Liver (tissue), 8 donors: ENCODE measurements at regions not wholly inside any gene's neighbourhood (a gene's known extent, or its start where the extent isn't known, plus 50 kb on each side); places are given as distances from the start of the nearest gene placed in this dataset.

Experiments used
- DNase-seq: peaks from one replicate; pipeline ENCODE4 v3.0.0-alpha.2; 2017; ENCODE audit warnings: low spot score
- H3K27ac ChIP-seq, 2 donors: one replicate each; pipeline ENCODE4 v1.7.0; 2013; ENCODE audit warnings: inconsistent platforms in 2 of 2, low read length in 2 of 2, control low read depth in 1 of 2, low read depth in 1 of 2, mild to moderate bottlenecking in 1 of 2
- H3K27me3 ChIP-seq, 4 donors: one replicate each; pipeline versions ENCODE4 v1.6.1 to v1.7.0; 2013; ENCODE audit warnings: low read length in 3 of 4, inconsistent platforms in 1 of 4, mild to moderate bottlenecking in 1 of 4, moderate library complexity in 1 of 4; ENCODE audit not compliant: control insufficient read depth in 4 of 4, insufficient read depth in 4 of 4
- H3K36me3 ChIP-seq, 4 donors: one replicate each; pipeline versions ENCODE4 v1.6.1 to v1.7.0; 2013; ENCODE audit warnings: low read length in 3 of 4, mild to moderate bottlenecking in 3 of 4, low read depth in 1 of 4, moderate library complexity in 1 of 4; ENCODE audit not compliant: control insufficient read depth in 4 of 4, insufficient read depth in 3 of 4
- H3K4me1 ChIP-seq, 4 donors: one replicate each; pipeline versions ENCODE4 v1.6.1 to v1.7.0; 2013; ENCODE audit warnings: low read length in 3 of 4, mild to moderate bottlenecking in 3 of 4, moderate library complexity in 1 of 4; ENCODE audit not compliant: control insufficient read depth in 4 of 4, insufficient read depth in 4 of 4
- H3K4me3 ChIP-seq, 3 donors: one replicate each; pipeline versions ENCODE4 v1.6.1 to v1.7.0; 2013; ENCODE audit warnings: low read length in 3 of 3, control low read depth in 1 of 3, low read depth in 1 of 3, mild to moderate bottlenecking in 1 of 3
- H3K9ac ChIP-seq, 2 donors: one replicate each; pipeline ENCODE4 v1.7.0; 2013; ENCODE audit warnings: low read length in 2 of 2, mild to moderate bottlenecking in 2 of 2, moderate library complexity in 2 of 2, control low read depth in 1 of 2, low read depth in 1 of 2
- H3K9me3 ChIP-seq, 4 donors: one replicate each; pipeline versions ENCODE4 v1.6.1 to v1.7.0; 2013; ENCODE audit warnings: low read length in 3 of 4; ENCODE audit not compliant: control insufficient read depth in 4 of 4
- EGR1 ChIP-seq, 2 donors: IDR thresholded peaks; 2 replicates each; pipeline ENCODE4 v1.6.1; 2016 to 2018; ENCODE audit warnings: antibody characterized with exemption in 2 of 2, low read depth in 2 of 2
- FOXA1 ChIP-seq: IDR thresholded peaks from 2 replicates; pipeline ENCODE4 v1.6.1; 2016; ENCODE audit warnings: antibody characterized with exemption
- GABPA ChIP-seq, 2 donors: IDR thresholded peaks in 1 of 2; conservative IDR thresholded peaks in 1 of 2; 2 replicates each; pipeline ENCODE4 v1.6.1; 2016; ENCODE audit warnings: antibody characterized with exemption in 2 of 2, mild to moderate bottlenecking in 1 of 2, moderate library complexity in 1 of 2
- HNF4A ChIP-seq, 2 donors: conservative IDR thresholded peaks; 2 replicates each; pipeline ENCODE4 v1.6.1; 2016; ENCODE audit warnings: antibody characterized with exemption in 2 of 2, mild to moderate bottlenecking in 2 of 2
- HNF4G ChIP-seq: IDR thresholded peaks from 2 replicates; pipeline ENCODE4 v1.6.1; 2016; ENCODE audit warnings: antibody characterized with exemption
- JUND ChIP-seq, 2 donors: IDR thresholded peaks; 2 replicates each; pipeline ENCODE4 v1.6.1; 2016; ENCODE audit warnings: antibody characterized with exemption in 2 of 2
- NR2F2 ChIP-seq: IDR thresholded peaks from 2 replicates; pipeline ENCODE4 v1.6.1; 2016; ENCODE audit warnings: antibody characterized with exemption
- RAD21 ChIP-seq, 2 donors: IDR thresholded peaks; 2 replicates each; pipeline ENCODE4 v1.6.1; 2016; ENCODE audit warnings: antibody characterized with exemption in 2 of 2, mild to moderate bottlenecking in 2 of 2
- RXRA ChIP-seq, 2 donors: IDR thresholded peaks; 2 replicates each; pipeline ENCODE4 v1.6.1; 2017 to 2018; ENCODE audit warnings: antibody characterized with exemption in 2 of 2, mild to moderate bottlenecking in 1 of 2
- SP1 ChIP-seq: IDR thresholded peaks from 2 replicates; pipeline ENCODE4 v1.6.1; 2018; ENCODE audit warnings: antibody characterized with exemption, mild to moderate bottlenecking
- TAF1 ChIP-seq: conservative IDR thresholded peaks from 2 replicates; pipeline ENCODE4 v1.6.1; 2016; ENCODE audit warnings: antibody characterized with exemption, mild to moderate bottlenecking
- YY1 ChIP-seq: IDR thresholded peaks from 2 replicates; pipeline ENCODE4 v1.6.1; 2016; ENCODE audit warnings: antibody characterized with exemption, mild to moderate bottlenecking
- ZBTB33 ChIP-seq: IDR thresholded peaks from 2 replicates; pipeline ENCODE4 v1.6.1; 2016; ENCODE audit warnings: antibody characterized with exemption
- WGBS: extraction: QIAGEN DNeasy Blood & Tissue Kit; methylation state at CpG from one replicate; pipeline ENCODE4 v1.1.7; 2013; 5-methylcytosine and 5-hydroxymethylcytosine counted together
- TF ChIP-seq, protein P1 (sequence below): IDR thresholded peaks from 2 replicates; pipeline ENCODE4 v1.6.1; 2016; ENCODE audit warnings: antibody characterized with exemption
- TF ChIP-seq, protein P2 (sequence below): IDR thresholded peaks from 2 replicates; pipeline ENCODE4 v1.6.1; 2016; ENCODE audit warnings: antibody characterized with exemption, mild to moderate bottlenecking
- TF ChIP-seq, protein P3 (sequence below): fragments of 150-350 bp; IDR thresholded peaks from 2 replicates; pipeline ENCODE4 v1.5.1; 2017; ENCODE audit warnings: improper control_type of control experiment, low read depth, low read length; ENCODE audit not compliant: missing input control
- TF ChIP-seq, protein P4 (sequence below): IDR thresholded peaks from 2 replicates; pipeline ENCODE4 v1.6.1; 2016; ENCODE audit warnings: antibody characterized with exemption
- donor health status: healthy.
- donor health status: healthy.
- donor health status: healthy.
- donor health status: healthy.
- donor health status: healthy.

DNA sequence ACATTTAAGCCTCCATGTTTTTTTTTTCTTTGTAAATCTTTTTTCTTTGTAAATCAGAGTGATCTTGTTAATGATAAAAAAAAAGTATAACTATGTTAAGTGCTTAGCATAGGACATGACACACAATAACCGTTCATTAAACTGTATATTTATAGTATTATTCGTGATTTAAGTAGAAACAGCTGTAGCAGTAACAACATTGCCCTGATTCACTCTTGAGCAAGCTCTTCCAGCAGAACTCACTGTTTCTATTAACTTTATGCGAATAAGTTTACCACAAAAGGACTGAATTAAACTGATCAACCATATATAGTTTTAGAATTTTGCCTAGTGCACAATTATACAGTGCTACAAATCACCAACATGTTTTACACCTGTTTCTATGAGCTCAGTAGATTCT is 1338.0 kb upstream of the EYS start:
- no peak for DNase-seq
- Histone ChIP-seq H3K27me3 (no peaks in the 10 kb centered on the region), H3K4me1 (no peaks in the 10 kb centered on the region), H3K9me3 (no peaks in the 10 kb centered on the region), H3K36me3 (no peaks in the 10 kb centered on the region), H3K4me3 (no peak overlapping the region), H3K9ac (no peak overlapping the region), H3K27ac (no peak overlapping the region)
- no peak for TF ChIP-seq HNF4G
- TF ChIP-seq, protein P1, sequence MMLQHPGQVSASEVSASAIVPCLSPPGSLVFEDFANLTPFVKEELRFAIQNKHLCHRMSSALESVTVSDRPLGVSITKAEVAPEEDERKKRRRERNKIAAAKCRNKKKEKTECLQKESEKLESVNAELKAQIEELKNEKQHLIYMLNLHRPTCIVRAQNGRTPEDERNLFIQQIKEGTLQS = no peak
- TF ChIP-seq, protein P2, sequence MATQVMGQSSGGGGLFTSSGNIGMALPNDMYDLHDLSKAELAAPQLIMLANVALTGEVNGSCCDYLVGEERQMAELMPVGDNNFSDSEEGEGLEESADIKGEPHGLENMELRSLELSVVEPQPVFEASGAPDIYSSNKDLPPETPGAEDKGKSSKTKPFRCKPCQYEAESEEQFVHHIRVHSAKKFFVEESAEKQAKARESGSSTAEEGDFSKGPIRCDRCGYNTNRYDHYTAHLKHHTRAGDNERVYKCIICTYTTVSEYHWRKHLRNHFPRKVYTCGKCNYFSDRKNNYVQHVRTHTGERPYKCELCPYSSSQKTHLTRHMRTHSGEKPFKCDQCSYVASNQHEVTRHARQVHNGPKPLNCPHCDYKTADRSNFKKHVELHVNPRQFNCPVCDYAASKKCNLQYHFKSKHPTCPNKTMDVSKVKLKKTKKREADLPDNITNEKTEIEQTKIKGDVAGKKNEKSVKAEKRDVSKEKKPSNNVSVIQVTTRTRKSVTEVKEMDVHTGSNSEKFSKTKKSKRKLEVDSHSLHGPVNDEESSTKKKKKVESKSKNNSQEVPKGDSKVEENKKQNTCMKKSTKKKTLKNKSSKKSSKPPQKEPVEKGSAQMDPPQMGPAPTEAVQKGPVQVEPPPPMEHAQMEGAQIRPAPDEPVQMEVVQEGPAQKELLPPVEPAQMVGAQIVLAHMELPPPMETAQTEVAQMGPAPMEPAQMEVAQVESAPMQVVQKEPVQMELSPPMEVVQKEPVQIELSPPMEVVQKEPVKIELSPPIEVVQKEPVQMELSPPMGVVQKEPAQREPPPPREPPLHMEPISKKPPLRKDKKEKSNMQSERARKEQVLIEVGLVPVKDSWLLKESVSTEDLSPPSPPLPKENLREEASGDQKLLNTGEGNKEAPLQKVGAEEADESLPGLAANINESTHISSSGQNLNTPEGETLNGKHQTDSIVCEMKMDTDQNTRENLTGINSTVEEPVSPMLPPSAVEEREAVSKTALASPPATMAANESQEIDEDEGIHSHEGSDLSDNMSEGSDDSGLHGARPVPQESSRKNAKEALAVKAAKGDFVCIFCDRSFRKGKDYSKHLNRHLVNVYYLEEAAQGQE = no peak
- TF ChIP-seq NR2F2 = no peak
- no peak for TF ChIP-seq GABPA (IDR thresholded peaks at IDR 0.05 in 1 of 2, conservative IDR thresholded peaks at IDR 0.05 in 1 of 2)
- no peak for TF ChIP-seq RAD21 (IDR thresholded peaks at IDR 0.05)
- TF ChIP-seq TAF1 = no peak
- no peak for TF ChIP-seq SP1
- no peak for TF ChIP-seq FOXA1
- no peak for TF ChIP-seq HNF4A (conservative IDR thresholded peaks at IDR 0.05)
- no peak for TF ChIP-seq YY1
- 65% methylated on average over 3 of the region's 3 CpGs for WGBS

- WGBS = 83% methylated on average over 9 of the region's 9 CpGs
- no peak for DNase-seq
Observed at GRCh38 chr6:67031451-67031850, 1324.4 kb upstream of the EYS start.

GRCh38 chr6:67030861-67031260 is 1323.8 kb upstream of the EYS start:
- Histone ChIP-seq H3K9me3 (no peaks in the 10 kb centered on the region), H3K36me3 (no peaks in the 10 kb centered on the region), H3K4me1 (no peaks in the 10 kb centered on the region), H3K27ac (no peak overlapping the region), H3K4me3 (no peak overlapping the region), H3K27me3 (no peaks in the 10 kb centered on the region), H3K9ac (no peak overlapping the region)
- DNase-seq = no peak
- WGBS = 93% methylated on average over 19 of the region's 19 CpGs
- TF ChIP-seq TAF1 = no peak
- TF ChIP-seq, protein P1 = no peak
- TF ChIP-seq ZBTB33 = no peak
- no peak for TF ChIP-seq EGR1 (IDR thresholded peaks at IDR 0.05; ENCODE audit: low read depth in 2 of 2)
- TF ChIP-seq GABPA (IDR thresholded peaks at IDR 0.05 in 1 of 2, conservative IDR thresholded peaks at IDR 0.05 in 1 of 2) = no peak
- TF ChIP-seq, protein P2 = no peak
- no peak for TF ChIP-seq YY1
- TF ChIP-seq, protein P3, sequence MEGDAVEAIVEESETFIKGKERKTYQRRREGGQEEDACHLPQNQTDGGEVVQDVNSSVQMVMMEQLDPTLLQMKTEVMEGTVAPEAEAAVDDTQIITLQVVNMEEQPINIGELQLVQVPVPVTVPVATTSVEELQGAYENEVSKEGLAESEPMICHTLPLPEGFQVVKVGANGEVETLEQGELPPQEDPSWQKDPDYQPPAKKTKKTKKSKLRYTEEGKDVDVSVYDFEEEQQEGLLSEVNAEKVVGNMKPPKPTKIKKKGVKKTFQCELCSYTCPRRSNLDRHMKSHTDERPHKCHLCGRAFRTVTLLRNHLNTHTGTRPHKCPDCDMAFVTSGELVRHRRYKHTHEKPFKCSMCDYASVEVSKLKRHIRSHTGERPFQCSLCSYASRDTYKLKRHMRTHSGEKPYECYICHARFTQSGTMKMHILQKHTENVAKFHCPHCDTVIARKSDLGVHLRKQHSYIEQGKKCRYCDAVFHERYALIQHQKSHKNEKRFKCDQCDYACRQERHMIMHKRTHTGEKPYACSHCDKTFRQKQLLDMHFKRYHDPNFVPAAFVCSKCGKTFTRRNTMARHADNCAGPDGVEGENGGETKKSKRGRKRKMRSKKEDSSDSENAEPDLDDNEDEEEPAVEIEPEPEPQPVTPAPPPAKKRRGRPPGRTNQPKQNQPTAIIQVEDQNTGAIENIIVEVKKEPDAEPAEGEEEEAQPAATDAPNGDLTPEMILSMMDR = no peak
- no peak for TF ChIP-seq HNF4A (conservative IDR thresholded peaks at IDR 0.05)
- no peak for TF ChIP-seq RAD21 (IDR thresholded peaks at IDR 0.05)
- TF ChIP-seq RXRA (IDR thresholded peaks at IDR 0.05) = no peak
- no peak for TF ChIP-seq FOXA1

More at GRCh38 chr6:67031451-67031850, 1324.4 kb upstream of the EYS start:
- Histone ChIP-seq H3K4me1 (no peaks in the 10 kb centered on the region), H3K27ac (no peak overlapping the region), H3K36me3 (no peaks in the 10 kb centered on the region), H3K27me3 (no peaks in the 10 kb centered on the region), H3K4me3 (no peak overlapping the region), H3K9me3 (no peaks in the 10 kb centered on the region), H3K9ac (no peak overlapping the region)
- TF ChIP-seq, protein P4, sequence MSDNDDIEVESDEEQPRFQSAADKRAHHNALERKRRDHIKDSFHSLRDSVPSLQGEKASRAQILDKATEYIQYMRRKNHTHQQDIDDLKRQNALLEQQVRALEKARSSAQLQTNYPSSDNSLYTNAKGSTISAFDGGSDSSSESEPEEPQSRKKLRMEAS = no peak
- no peak for TF ChIP-seq JUND (IDR thresholded peaks at IDR 0.05)
